OCI-LY3 (cell line): ENCODE measurements at regions not wholly inside any gene's neighbourhood (a gene's known extent, or its start where the extent isn't known, plus 50 kb on each side); places are given as distances from the start of the nearest gene placed in this dataset.

Experiments
- CTCF ChIP-seq: fragments of 200-600, 300-600 bp; sonication (generic); IDR thresholded peaks from 2 replicates; pipeline ENCODE4 v1.5.1; 2014; ENCODE audit warnings: antibody characterized with exemption, low read length, low read depth
- EZH2phosphoT487 ChIP-seq: fragments of 200-600 bp; shearing (Covaris generic); IDR thresholded peaks from 2 replicates; pipeline ENCODE4 v1.6.1; 2018; ENCODE audit warnings: antibody characterized with exemption, mixed run types, low read depth

- TF ChIP-seq CTCF (no peak), EZH2phosphoT487 (no peak)
These were observed 178.3 kb downstream of the UACA start for GRCh38 chr15:70584838-70585706.
